ENCODE measurements at regions not wholly inside any gene's neighbourhood (a gene's known extent, or its start where the extent isn't known, plus 50 kb on each side); places are given as distances from the start of the nearest gene placed in this dataset.

DNA sequence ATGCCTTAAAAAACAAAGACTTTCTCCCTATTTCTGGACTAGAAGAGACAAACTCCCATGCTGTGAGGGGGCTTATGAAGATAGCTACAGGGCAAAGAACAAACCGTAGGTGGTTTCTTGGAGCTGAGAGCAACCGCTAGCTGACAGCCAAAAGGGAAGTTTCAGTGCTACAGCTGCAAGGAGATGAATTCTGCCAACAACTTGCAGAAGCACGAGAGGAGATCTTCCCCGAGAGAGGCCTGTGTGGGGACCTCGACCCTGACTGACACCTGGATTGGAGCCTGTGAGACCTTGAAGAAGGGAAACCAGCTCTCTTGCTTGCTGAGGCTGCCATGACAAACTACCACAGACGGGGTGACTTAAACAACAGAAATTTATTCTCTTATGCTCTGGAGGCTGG, 183.8 kb upstream of the VCX3A start:
- TF ChIP-seq CTCF (IDR thresholded peaks at IDR 0.05) = no peak
- no peak for TF ChIP-seq POLR2AphosphoS5 (IDR thresholded peaks at IDR 0.05)
